ENCODE measurements at regions not wholly inside any gene's neighbourhood (a gene's known extent, or its start where the extent isn't known, plus 50 kb on each side); places are given as distances from the start of the nearest gene placed in this dataset.
"Not testable (repeated sequence)": the region's sequence is repeated elsewhere in the genome, so short reads cannot be mapped to it uniquely, and the experiment has no call there.

GRCh38 chr13:55029280-55029679, 2000.7 kb downstream of the OLFM4 start:
- no peak for DNase-seq
- intact Hi-C loops (cut with micrococcal nuclease) = no loop called here
- Histone ChIP-seq H3K4me1 (ENCODE audit: insufficient read depth, low read length) (no peaks in the 10 kb centered on the region), H2AFZ (ENCODE audit: low read length) (no peak overlapping the region), H3K9me2 (replicated peaks; ENCODE audit: low read length) (no peaks in the 10 kb centered on the region), H3K27me3 (ENCODE audit: low read length) (no peaks in the 10 kb centered on the region), H3K27ac (ENCODE audit: low read length) (no peak overlapping the region), H4K20me1 (ENCODE audit: low read length) (no peaks in the 10 kb centered on the region), H3K9ac (ENCODE audit: low read length) (no peak overlapping the region), H3K79me2 (ENCODE audit: low read length) (no peaks in the 10 kb centered on the region), H3K4me2 (ENCODE audit: low read length) (no peak overlapping the region), H3F3A (ENCODE audit: low read length, unreplicated experiment) (no peaks in the 10 kb centered on the region), H3K4me3 (ENCODE audit: low read length) (no peak overlapping the region), H3K36me3 (ENCODE audit: low read depth, low read length) (no peaks in the 10 kb centered on the region), H3K9me3 (ENCODE audit: low read length) (no peaks in the 10 kb centered on the region)
- ChIA-PET POLR2A (ENCODE audit: unreplicated experiment) (no interaction called here), CTCF (no interaction called here)
- TF ChIP-seq EZH2 (IDR thresholded peaks at IDR 0.05; ENCODE audit: low read length, unreplicated experiment) = no peak
- no peak for TF ChIP-seq EZH2phosphoT487 (IDR thresholded peaks at IDR 0.05; ENCODE audit: borderline replicate concordance, low read length)
- TF ChIP-seq CTCF (conservative IDR thresholded peaks at IDR 0.05; ENCODE audit: low read depth, low read length) = no peak
- no TSS peak for BruUV-seq (replicated peaks)
- ATAC-seq = no peak

DNA sequence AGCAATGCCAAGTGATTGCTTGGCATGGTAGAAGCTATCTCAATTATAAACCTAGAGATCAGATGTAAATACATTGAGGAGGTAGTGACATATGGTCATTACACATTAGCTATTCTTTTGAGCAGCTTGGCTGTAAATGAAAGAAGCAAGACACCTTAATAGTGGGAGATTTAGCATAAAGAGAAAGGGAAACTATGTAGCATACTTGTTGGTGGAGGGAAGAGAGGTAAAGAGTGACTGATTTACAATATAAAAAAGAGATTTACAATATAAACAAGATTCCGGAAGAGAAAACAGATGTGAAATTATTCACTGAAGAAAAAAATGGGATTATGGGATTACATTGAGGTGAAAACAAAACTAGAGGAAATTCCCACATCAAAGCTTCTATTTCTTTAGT, 2009.6 kb downstream of the OLFM4 start:
- H3K27me3 ChIP-seq (ENCODE audit: low read length) = no peaks in the 10 kb centered on the region
- ATAC-seq = no peak
- intact Hi-C loops (cut with micrococcal nuclease) = no loop called here

DNA sequence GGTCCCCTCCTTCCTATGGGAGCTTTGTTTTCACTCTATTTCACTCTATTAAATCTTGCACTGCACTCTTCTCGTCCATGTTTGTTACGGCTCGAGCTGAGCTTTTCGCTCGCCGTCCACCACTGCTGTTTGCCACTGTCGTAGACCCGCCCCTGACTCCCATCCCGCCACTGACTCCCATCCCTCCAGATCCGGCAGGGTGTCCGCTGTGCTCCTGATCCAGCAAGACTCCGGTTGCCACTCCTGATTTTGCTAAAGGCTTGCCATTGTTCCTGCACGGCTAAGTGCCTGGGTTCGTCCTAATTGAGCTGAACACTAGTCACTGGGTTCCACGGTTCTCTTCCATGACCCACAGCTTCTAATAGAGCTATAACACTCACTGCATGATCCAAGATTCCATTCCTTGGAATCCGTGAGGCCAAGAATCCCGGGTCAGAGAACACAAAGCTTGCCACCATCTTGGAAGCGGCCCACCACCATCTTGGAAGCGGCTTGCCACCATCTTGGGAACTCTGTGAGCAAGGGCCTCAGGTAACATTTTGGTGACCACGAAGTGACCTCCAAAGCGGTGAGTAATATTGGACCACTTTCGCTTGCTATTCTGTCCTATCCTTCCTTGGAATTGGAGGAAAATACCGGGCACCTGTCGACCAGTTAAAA, 2025.4 kb downstream of the OLFM4 start:
- H3K9ac ChIP-seq (ENCODE audit: low read length); H4K20me1 ChIP-seq (ENCODE audit: low read length); H2AFZ ChIP-seq (ENCODE audit: low read length); DNase-seq; H3K4me1 ChIP-seq (ENCODE audit: insufficient read depth, low read length); H3K27me3 ChIP-seq (ENCODE audit: low read length); H3K4me2 ChIP-seq (ENCODE audit: low read length); H3K4me3 ChIP-seq (ENCODE audit: low read length); CTCF ChIA-PET; H3K9me2 ChIP-seq (replicated peaks; ENCODE audit: low read length); H3K36me3 ChIP-seq (ENCODE audit: low read depth, low read length); BruUV-seq (replicated peaks); H3F3A ChIP-seq (ENCODE audit: low read length, unreplicated experiment); POLR2A ChIA-PET (ENCODE audit: unreplicated experiment); ATAC-seq; H3K79me2 ChIP-seq (ENCODE audit: low read length); H3K27ac ChIP-seq (ENCODE audit: low read length); H3K9me3 ChIP-seq (ENCODE audit: low read length); intact Hi-C loops (cut with micrococcal nuclease): not testable (repeated sequence)

More for the DNA sequence above, 2009.6 kb downstream of the OLFM4 start:
- H3K9ac ChIP-seq (ENCODE audit: low read length) = no peak overlapping the region
- H3K4me2 ChIP-seq (ENCODE audit: low read length) = no peak overlapping the region
- BruUV-seq (replicated peaks) = no TSS peak
- H3K4me3 ChIP-seq (ENCODE audit: low read length) = no peak overlapping the region
- no peak for TF ChIP-seq CTCF (conservative IDR thresholded peaks at IDR 0.05; ENCODE audit: low read depth, low read length)
- TF ChIP-seq EZH2 (IDR thresholded peaks at IDR 0.05; ENCODE audit: low read length, unreplicated experiment) = no peak
- TF ChIP-seq EZH2phosphoT487 (IDR thresholded peaks at IDR 0.05; ENCODE audit: borderline replicate concordance, low read length) = no peak
- no peaks in the 10 kb centered on the region for H4K20me1 ChIP-seq (ENCODE audit: low read length)
- DNase-seq = no peak
- H3K36me3 ChIP-seq (ENCODE audit: low read depth, low read length) = no peaks in the 10 kb centered on the region
- ChIA-PET POLR2A (ENCODE audit: unreplicated experiment) (no interaction called here), CTCF (no interaction called here)
- no peaks in the 10 kb centered on the region for H3K79me2 ChIP-seq (ENCODE audit: low read length)
- H3K4me1 ChIP-seq (ENCODE audit: insufficient read depth, low read length) = no peaks in the 10 kb centered on the region
- no peaks in the 10 kb centered on the region for H3K9me2 ChIP-seq (replicated peaks; ENCODE audit: low read length)
- no peak overlapping the region for H2AFZ ChIP-seq (ENCODE audit: low read length)
- no peak overlapping the region for H3K27ac ChIP-seq (ENCODE audit: low read length)
- H3K9me3 ChIP-seq (ENCODE audit: low read length) = no peaks in the 10 kb centered on the region
- H3F3A ChIP-seq (ENCODE audit: low read length, unreplicated experiment) = no peaks in the 10 kb centered on the region

DNA sequence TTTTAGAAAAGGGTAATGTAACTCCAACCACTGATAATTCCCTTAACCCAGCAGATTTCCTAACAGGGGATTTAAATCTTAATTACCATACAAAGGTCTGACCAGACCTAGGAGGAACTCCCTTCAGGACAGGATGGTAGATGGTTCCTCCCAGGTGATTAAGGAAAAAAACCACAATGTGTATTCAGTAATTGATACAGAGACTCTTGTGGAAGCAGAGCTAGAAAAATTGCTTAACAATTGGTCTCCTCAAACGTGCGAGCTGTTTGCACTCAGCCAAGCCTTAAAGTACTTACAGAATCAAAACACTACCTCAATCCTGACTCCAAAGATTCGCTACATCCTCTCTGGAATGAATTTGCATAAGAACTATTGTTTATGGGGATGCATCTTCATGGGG, 2027.1 kb downstream of the OLFM4 start:
- H3K9me2 ChIP-seq (replicated peaks; ENCODE audit: low read length); H3K9ac ChIP-seq (ENCODE audit: low read length); CTCF ChIA-PET; H3K27ac ChIP-seq (ENCODE audit: low read length); H3K9me3 ChIP-seq (ENCODE audit: low read length); POLR2A ChIA-PET (ENCODE audit: unreplicated experiment); ATAC-seq; H4K20me1 ChIP-seq (ENCODE audit: low read length); H3K4me1 ChIP-seq (ENCODE audit: insufficient read depth, low read length); BruUV-seq (replicated peaks); intact Hi-C loops (cut with micrococcal nuclease); DNase-seq; H3F3A ChIP-seq (ENCODE audit: low read length, unreplicated experiment); H3K27me3 ChIP-seq (ENCODE audit: low read length); H3K4me2 ChIP-seq (ENCODE audit: low read length); H3K4me3 ChIP-seq (ENCODE audit: low read length); H2AFZ ChIP-seq (ENCODE audit: low read length); H3K36me3 ChIP-seq (ENCODE audit: low read depth, low read length); H3K79me2 ChIP-seq (ENCODE audit: low read length): not testable (repeated sequence)

Measured in PC-3 (cell line).